ENCODE measurements at regions not wholly inside any gene's neighbourhood (a gene's known extent, or its start where the extent isn't known, plus 50 kb on each side); places are given as distances from the start of the nearest gene placed in this dataset.

DNA sequence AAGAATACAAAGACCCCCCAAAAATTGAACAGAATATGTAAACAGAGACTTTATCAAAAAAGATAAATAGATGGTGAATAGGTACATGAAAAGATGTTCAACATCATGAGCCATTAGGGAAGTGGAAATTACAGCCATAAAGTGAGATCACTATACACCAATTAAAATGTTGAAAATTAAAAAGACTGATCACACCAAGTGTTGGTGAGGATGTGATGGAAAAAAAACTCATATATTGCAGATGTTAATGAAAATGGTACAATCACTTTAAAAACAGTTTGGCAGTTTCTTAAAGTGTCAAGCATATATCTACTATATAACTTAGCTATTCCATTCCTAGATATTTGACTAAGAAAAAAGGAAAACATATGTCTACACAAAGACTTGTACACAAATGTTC, 280.5 kb downstream of the DHX35 start:
- no peak overlapping the region for H3K27ac ChIP-seq
- TF ChIP-seq, protein P1, sequence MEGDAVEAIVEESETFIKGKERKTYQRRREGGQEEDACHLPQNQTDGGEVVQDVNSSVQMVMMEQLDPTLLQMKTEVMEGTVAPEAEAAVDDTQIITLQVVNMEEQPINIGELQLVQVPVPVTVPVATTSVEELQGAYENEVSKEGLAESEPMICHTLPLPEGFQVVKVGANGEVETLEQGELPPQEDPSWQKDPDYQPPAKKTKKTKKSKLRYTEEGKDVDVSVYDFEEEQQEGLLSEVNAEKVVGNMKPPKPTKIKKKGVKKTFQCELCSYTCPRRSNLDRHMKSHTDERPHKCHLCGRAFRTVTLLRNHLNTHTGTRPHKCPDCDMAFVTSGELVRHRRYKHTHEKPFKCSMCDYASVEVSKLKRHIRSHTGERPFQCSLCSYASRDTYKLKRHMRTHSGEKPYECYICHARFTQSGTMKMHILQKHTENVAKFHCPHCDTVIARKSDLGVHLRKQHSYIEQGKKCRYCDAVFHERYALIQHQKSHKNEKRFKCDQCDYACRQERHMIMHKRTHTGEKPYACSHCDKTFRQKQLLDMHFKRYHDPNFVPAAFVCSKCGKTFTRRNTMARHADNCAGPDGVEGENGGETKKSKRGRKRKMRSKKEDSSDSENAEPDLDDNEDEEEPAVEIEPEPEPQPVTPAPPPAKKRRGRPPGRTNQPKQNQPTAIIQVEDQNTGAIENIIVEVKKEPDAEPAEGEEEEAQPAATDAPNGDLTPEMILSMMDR (conservative IDR thresholded peaks at IDR 0.05), result no peak

DNA sequence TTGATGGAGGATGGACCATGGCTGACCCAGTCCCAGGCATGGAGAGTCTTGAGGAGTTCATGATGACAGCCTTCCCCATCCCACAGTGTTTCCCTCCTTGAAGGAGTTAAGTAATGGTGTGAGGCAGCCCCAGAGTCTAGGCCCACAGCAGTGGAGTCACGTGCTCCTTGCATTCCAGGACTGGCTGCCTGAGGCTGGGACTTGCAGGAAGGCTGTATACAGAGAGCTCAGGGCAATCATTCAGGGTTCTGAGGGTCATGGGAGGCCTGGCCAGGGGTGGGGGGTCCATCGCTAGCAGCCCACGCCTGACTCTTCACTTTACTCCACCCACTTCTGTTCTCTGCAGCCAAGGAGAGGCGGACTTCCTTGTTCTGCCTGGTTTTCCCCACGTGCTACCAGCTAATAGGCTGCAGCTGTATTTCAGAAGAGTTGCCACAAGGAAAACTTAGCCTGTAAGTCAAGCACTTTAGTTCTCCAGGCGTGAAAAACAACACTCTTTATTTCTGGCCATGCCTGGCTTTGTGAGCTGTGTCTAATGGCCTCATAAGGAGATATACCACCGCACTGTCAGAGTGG, 272.5 kb downstream of the DHX35 start:
- TF ChIP-seq, protein P1 (conservative IDR thresholded peaks at IDR 0.05), result no peak
- H3K27ac ChIP-seq, result no peak overlapping the region

DNA sequence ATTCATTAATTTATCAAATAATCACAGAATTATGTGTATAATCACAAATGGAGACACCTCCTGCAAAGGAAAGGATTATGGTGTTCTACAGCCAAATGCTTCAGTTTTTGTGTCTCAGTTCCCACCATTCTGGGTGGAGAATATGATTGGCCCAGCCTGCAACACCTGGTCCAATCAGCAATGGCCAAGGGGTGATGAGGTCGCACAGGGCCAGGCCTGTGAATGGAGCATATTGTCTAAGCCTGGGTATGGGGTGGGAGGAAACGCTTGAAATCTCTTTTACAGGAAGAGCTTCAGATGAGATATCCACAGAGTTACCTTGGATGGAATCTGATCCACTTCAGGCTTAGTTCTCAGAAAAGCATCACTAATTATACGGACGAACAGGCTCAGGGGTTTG, 271.6 kb downstream of the DHX35 start:
- H3K27ac ChIP-seq, result no peak overlapping the region
- TF ChIP-seq, protein P1 (conservative IDR thresholded peaks at IDR 0.05), result no peak

DNA sequence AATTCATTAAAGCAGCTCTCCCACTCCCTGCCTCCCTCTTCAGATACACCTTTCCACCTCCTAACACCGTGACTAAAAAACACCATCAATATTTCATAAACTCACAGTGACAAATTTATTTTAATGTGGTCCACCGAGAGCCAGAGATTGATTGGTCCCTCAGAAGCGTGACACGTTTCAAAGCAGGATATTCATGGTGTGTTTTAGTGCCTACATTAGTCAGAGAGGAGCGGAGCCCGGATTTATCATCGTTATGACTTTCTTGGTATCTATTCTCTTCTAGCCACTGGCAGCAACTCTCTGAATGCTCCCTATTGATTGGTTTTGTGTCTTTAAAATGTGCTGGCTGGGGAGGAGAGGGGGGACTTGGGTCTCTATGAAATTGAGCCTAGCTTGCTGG, 265.3 kb downstream of the DHX35 start:
- no peak overlapping the region for H3K27ac ChIP-seq
- TF ChIP-seq, protein P1 (conservative IDR thresholded peaks at IDR 0.05), result no peak

DNA sequence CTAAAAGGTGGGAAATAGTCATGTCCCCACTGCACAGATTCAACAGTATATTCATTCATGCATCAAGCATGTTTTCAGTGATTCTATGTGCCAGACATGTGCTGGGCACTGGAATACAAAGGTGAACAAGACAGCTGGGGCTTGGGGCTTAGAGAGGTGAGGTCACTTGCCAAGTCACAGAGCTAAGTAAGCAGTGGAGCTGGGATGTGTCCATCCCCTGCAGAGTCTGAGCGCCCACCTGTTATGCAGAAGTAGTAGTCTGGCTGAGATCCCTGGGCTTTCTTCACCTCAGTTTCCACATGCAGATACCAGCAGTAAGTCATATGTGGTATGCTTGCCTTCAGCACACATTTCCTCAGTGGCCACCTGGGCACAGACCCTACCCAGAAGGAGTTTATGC, 263.8 kb downstream of the DHX35 start:
- H3K27ac ChIP-seq, result no peak overlapping the region
- TF ChIP-seq, protein P1 (conservative IDR thresholded peaks at IDR 0.05), result no peak

DNA sequence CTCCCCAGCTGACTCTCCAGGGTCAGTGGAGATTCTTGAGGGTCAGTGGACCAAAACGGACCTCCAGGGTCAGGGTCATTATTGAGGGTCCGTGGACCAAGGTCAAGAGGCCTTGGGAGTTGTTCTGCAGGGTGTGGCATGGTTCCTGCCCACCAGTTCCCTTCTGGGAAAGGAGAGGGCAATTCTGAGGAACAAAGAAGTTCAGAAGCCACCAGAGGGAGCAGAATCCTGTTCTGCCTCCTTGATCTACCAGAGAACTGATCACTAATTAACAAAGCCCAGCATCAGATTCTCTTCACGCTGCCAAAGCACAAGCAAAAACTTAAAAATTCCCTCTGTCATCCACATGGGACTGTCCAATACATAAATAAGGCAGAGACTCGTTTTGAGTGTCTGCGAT, 263.4 kb downstream of the DHX35 start:
- TF ChIP-seq, protein P1 (conservative IDR thresholded peaks at IDR 0.05), result peak; percentile 41; the same call in 1 of the 2 replicates
- no peak overlapping the region for H3K27ac ChIP-seq

DNA sequence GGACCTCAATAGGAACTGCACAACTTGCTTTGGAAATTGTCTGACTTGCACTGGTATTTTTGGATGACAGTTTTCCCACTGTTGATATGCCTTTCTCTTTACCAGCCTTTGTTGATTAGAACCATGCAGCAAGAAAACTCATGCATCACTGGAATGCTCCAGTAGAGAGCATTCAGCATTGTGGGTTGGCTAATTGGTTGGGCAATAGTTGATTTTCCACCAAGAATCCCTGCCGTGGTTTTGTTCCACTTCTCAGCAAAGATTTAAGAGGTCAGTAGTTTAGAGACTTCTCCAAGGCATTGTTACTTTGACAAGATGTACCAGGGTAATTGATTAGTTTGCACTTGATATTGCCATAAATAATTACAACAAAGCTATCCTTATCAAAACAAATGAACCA, 260.0 kb downstream of the DHX35 start:
- TF ChIP-seq, protein P1 (conservative IDR thresholded peaks at IDR 0.05), result no peak
- no peak overlapping the region for H3K27ac ChIP-seq

Measured in VCaP (cell line).